Type B pancreatic cell (in vitro differentiated cells): ENCODE measurements at regions not wholly inside any gene's neighbourhood (a gene's known extent, or its start where the extent isn't known, plus 50 kb on each side); places are given as distances from the start of the nearest gene placed in this dataset.

Source experiments
- DNase-seq: peaks from one replicate; pipeline ENCODE4 v3.0.0; 2021; ENCODE audit warnings: mixed read lengths; ENCODE audit not compliant: unreplicated experiment; ENCODE audit errors: extremely low spot score
- H3K27ac Mint-ChIP-seq: 2 replicates; pipeline ENCODE4 v1.8.0; 2021; ENCODE audit warnings: mild to moderate bottlenecking, mixed read lengths
- H3K27me3 Mint-ChIP-seq: 2 replicates; pipeline ENCODE4 v1.8.0; 2021; ENCODE audit warnings: mixed read lengths
- H3K36me3 Mint-ChIP-seq: 2 replicates; pipeline ENCODE4 v1.8.0; 2021; ENCODE audit warnings: mixed read lengths
- H3K4me1 Mint-ChIP-seq: one replicate; pipeline ENCODE4 v1.8.0; 2021; ENCODE audit warnings: mixed read lengths; ENCODE audit not compliant: unreplicated experiment
- H3K4me3 Mint-ChIP-seq: 2 replicates; pipeline ENCODE4 v1.8.0; 2021; ENCODE audit warnings: mild to moderate bottlenecking, mixed read lengths
- H3K9me3 Mint-ChIP-seq: 2 replicates; pipeline ENCODE4 v1.8.0; 2021; ENCODE audit warnings: mixed read lengths
- CTCF ChIP-seq: fragments of 200-600 bp; sonication (generic); conservative IDR thresholded peaks from 2 replicates; pipeline ENCODE4 v1.5.0; 2021; ENCODE audit warnings: antibody characterized with exemption, mild to moderate bottlenecking

- Mint-ChIP-seq H3K36me3 (no peaks in the 10 kb centered on the region), H3K4me1 (peaks cover 27% of the 10 kb centered on the region), H3K4me3 (no peak overlapping the region), H3K27me3 (peaks cover 19% of the 10 kb centered on the region), H3K9me3 (no peaks in the 10 kb centered on the region), H3K27ac (no peak overlapping the region)
- no peak for TF ChIP-seq CTCF
- DNase-seq, result no peak
Observed at GRCh38 chr22:44592824-44593148, 94.8 kb upstream of the RTL6 start.

- Mint-ChIP-seq H3K27me3 (peaks cover 24% of the 10 kb centered on the region), H3K27ac (no peak overlapping the region), H3K4me3 (no peak overlapping the region), H3K36me3 (no peaks in the 10 kb centered on the region), H3K4me1 (peaks cover 27% of the 10 kb centered on the region), H3K9me3 (no peaks in the 10 kb centered on the region)
- no peak for DNase-seq
- TF ChIP-seq CTCF, result no peak
Observed at GRCh38 chr22:44592126-44592823, 94.2 kb upstream of the RTL6 start.

- DNase-seq, result no peak
- Mint-ChIP-seq H3K4me3 (no peak overlapping the region), H3K9me3 (no peaks in the 10 kb centered on the region), H3K36me3 (no peaks in the 10 kb centered on the region), H3K27ac (no peak overlapping the region), H3K27me3 (peaks cover 29% of the 10 kb centered on the region), H3K4me1 (peaks cover 25% of the 10 kb centered on the region)
- TF ChIP-seq CTCF, result no peak
Observed at GRCh38 chr22:44591146-44591790, 93.2 kb upstream of the RTL6 start.

- H3K9me3 Mint-ChIP-seq, result no peaks in the 10 kb centered on the region
- peaks cover 17% of the 10 kb centered on the region for H3K4me1 Mint-ChIP-seq
- H3K4me3 Mint-ChIP-seq, result no peak overlapping the region
- TF ChIP-seq CTCF, result no peak
- peaks cover 26% of the 10 kb centered on the region for H3K27me3 Mint-ChIP-seq
- DNase-seq, result no peak
- H3K27ac Mint-ChIP-seq, result no peak overlapping the region
- no peaks in the 10 kb centered on the region for H3K36me3 Mint-ChIP-seq
Observed at GRCh38 chr22:44590291-44590690, 92.3 kb upstream of the RTL6 start.

- TF ChIP-seq CTCF, result no peak
Observed at GRCh38 chr22:44589831-44590230, 91.8 kb upstream of the RTL6 start.

More at GRCh38 chr22:44589831-44590230, 91.8 kb upstream of the RTL6 start:
- Mint-ChIP-seq H3K4me1 (peaks cover 14% of the 10 kb centered on the region), H3K27me3 (peaks cover 24% of the 10 kb centered on the region), H3K36me3 (no peaks in the 10 kb centered on the region), H3K4me3 (no peak overlapping the region), H3K9me3 (no peaks in the 10 kb centered on the region), H3K27ac (no peak overlapping the region)
- no peak for DNase-seq
